IMR-90 (cell line): ENCODE measurements at regions not wholly inside any gene's neighbourhood (a gene's known extent, or its start where the extent isn't known, plus 50 kb on each side); places are given as distances from the start of the nearest gene placed in this dataset.
A peak's percentile ranks its signal among the peaks of the same experiment; 100 is the strongest.

Source experiments
- ATAC-seq: fragments of 200-7000 bp; cut with Tn5 transposase; 2 replicates; pipeline ENCODE4 v1.9.1; 2020; ENCODE audit warnings: low read depth, mild to moderate bottlenecking, moderate library complexity
- BruUV-seq: library from RNA; stranded (reverse); fragments of 400-500 nt; replicated peaks from 2 replicates; lab custom pipeline; 2021; lab: Mats Ljungman, UMichigan
- CTCF ChIA-PET: fragments of 300-600 bp; formaldehyde crosslinking; extraction: SDS; loops from one replicate; lab custom pipeline; 2021; ENCODE audit warnings: antibody characterized with exemption; lab: Yijun Ruan, JAX
- POLR2A ChIA-PET: fragments of 300-600 bp; sonication (Branson Sonifier 250); formaldehyde crosslinking; loops from one replicate; lab custom pipeline; 2022; ENCODE audit warnings: antibody characterized with exemption; ENCODE audit not compliant: unreplicated experiment; lab: Charles Lee
- DNase-seq: peaks from one replicate; pipeline ENCODE4 v3.0.0; 2013
- H2AFZ ChIP-seq: replicated peaks from 2 replicates; pipeline ENCODE3; 2013; ENCODE audit warnings: low read length, mild to moderate bottlenecking; ENCODE audit not compliant: poor library complexity
- H2AK5ac ChIP-seq: 2 replicates; pipeline ENCODE4 v1.6.1; 2013; ENCODE audit warnings: low read depth, low read length, inconsistent platforms
- H2AK9ac ChIP-seq: replicated peaks from 2 replicates; pipeline ENCODE3; 2013; ENCODE audit warnings: mild to moderate bottlenecking, low read depth, low read length, moderate library complexity; ENCODE audit not compliant: poor library complexity
- H2BK120ac ChIP-seq: 2 replicates; pipeline ENCODE4 v1.6.1; 2013; ENCODE audit warnings: low read depth, low read length, inconsistent platforms
- H2BK15ac ChIP-seq: 3 replicates; pipeline ENCODE4 v1.6.1; 2013; ENCODE audit warnings: low read depth, low read length, inconsistent platforms
- H2BK20ac ChIP-seq: 2 replicates; pipeline ENCODE4 v1.6.1; 2013; ENCODE audit warnings: low read depth, mild to moderate bottlenecking, inconsistent platforms, low read length, moderate library complexity
- H2BK5ac ChIP-seq: 2 replicates; pipeline ENCODE4 v1.6.1; 2013; ENCODE audit warnings: mild to moderate bottlenecking, low read depth, low read length, inconsistent platforms; ENCODE audit not compliant: poor library complexity, severe bottlenecking
- H3K14ac ChIP-seq: replicated peaks from 2 replicates; pipeline ENCODE4 v1.6.1; 2013; ENCODE audit warnings: low read depth, low read length, inconsistent platforms
- H3K18ac ChIP-seq: 2 replicates; pipeline ENCODE4 v1.6.1; 2013; ENCODE audit warnings: low read depth, low read length, control low read depth
- H3K23ac ChIP-seq: 2 replicates; pipeline ENCODE4 v1.6.1; 2013; ENCODE audit warnings: low read depth, low read length, inconsistent platforms
- H3K27ac ChIP-seq: 2 replicates; pipeline ENCODE4 v1.5.1; 2013; ENCODE audit warnings: mild to moderate bottlenecking, control low read depth, low read length; ENCODE audit not compliant: insufficient read depth
- H3K27me3 ChIP-seq: 2 replicates; pipeline ENCODE4 v1.6.1; 2013; ENCODE audit warnings: low read length; ENCODE audit not compliant: control insufficient read depth, insufficient read depth
- H3K36me3 ChIP-seq: 2 replicates; pipeline ENCODE4 v1.6.1; 2013; ENCODE audit warnings: low read length, mixed read lengths; ENCODE audit not compliant: control insufficient read depth, insufficient read depth
- H3K4ac ChIP-seq: 2 replicates; pipeline ENCODE4 v1.6.1; 2013; ENCODE audit warnings: low read depth, low read length, inconsistent platforms
- H3K4me1 ChIP-seq: 2 replicates; pipeline ENCODE4 v1.6.1; 2013; ENCODE audit warnings: low read length, mixed read lengths; ENCODE audit not compliant: control insufficient read depth, insufficient read depth
- H3K4me2 ChIP-seq: 2 replicates; pipeline ENCODE4 v1.6.1; 2013; ENCODE audit warnings: low read depth, mild to moderate bottlenecking, control low read depth, low read length, moderate library complexity
- H3K4me3 ChIP-seq: 2 replicates; pipeline ENCODE4 v1.5.1; 2013; ENCODE audit warnings: low read depth, mild to moderate bottlenecking, control low read depth, low read length, moderate library complexity; ENCODE audit not compliant: insufficient read depth
- H3K56ac ChIP-seq: 2 replicates; pipeline ENCODE4 v1.6.1; 2013; ENCODE audit warnings: low read length, inconsistent platforms; ENCODE audit not compliant: insufficient read depth; ENCODE audit errors: extremely low read depth
- H3K79me1 ChIP-seq, 2 experiments: 2 replicates each; pipeline ENCODE4 v1.6.1; 2013; ENCODE audit warnings: low read length in 2 of 2, inconsistent platforms in 1 of 2, low read depth in 1 of 2
- H3K9ac ChIP-seq: 2 replicates; pipeline ENCODE4 v1.6.1; 2013; ENCODE audit warnings: low read depth, low read length, control low read depth
- H3K9me1 ChIP-seq: 2 replicates; pipeline ENCODE4 v1.6.1; 2013; ENCODE audit warnings: low read length, inconsistent platforms; ENCODE audit not compliant: insufficient read depth
- H3K9me3 ChIP-seq: 2 replicates; pipeline ENCODE4 v1.6.1; 2013; ENCODE audit warnings: low read length; ENCODE audit not compliant: control insufficient read depth, insufficient read depth
- H4K20me1 ChIP-seq: 2 replicates; pipeline ENCODE4 v1.6.1; 2013; ENCODE audit warnings: low read length, inconsistent platforms; ENCODE audit not compliant: insufficient read depth
- H4K5ac ChIP-seq: 2 replicates; pipeline ENCODE4 v1.6.1; 2013; ENCODE audit warnings: mild to moderate bottlenecking, low read depth, low read length, control low read depth
- H4K8ac ChIP-seq, 2 experiments: 2 replicates each; pipeline ENCODE4 v1.6.1; 2013; ENCODE audit warnings: low read depth in 2 of 2, low read length in 2 of 2, control low read depth in 1 of 2, inconsistent platforms in 1 of 2
- H4K91ac ChIP-seq: 2 replicates; pipeline ENCODE4 v1.6.1; 2013; ENCODE audit warnings: low read depth, low read length, inconsistent platforms; ENCODE audit not compliant: insufficient read depth
- MAFK ChIP-seq: IDR thresholded peaks from 2 replicates; pipeline ENCODE4 v1.6.1; 2012; ENCODE audit warnings: low read depth, low read length, improper control_type of control experiment
- RCOR1 ChIP-seq: IDR thresholded peaks from 2 replicates; pipeline ENCODE4 v1.6.1; 2012; ENCODE audit warnings: mild to moderate bottlenecking, low read length, improper control_type of control experiment; ENCODE audit not compliant: insufficient replicate concordance
- WGBS, 2 experiments: methylation state at CpG; one replicate each; pipeline versions ENCODE4 v1.1.5 to v1.1.7; 2013; ENCODE audit warnings: missing lambda C conversion rate in 2 of 2; ENCODE audit not compliant: insufficient read length in 1 of 2; ENCODE audit errors: extremely low coverage in 2 of 2; 5-methylcytosine and 5-hydroxymethylcytosine counted together
- dilution Hi-C: fragments of 300-500 bp; cut with HindIII; formaldehyde crosslinking; loops from one replicate; pipeline ENCODE4 v1.14.3; 2018; ENCODE audit warnings: low sequenced_read_pairs; ENCODE audit not compliant: unreplicated experiment
- in situ Hi-C: fragments of 300-500 bp; cut with MboI; formaldehyde crosslinking; loops from 3 replicates; pipeline ENCODE4 v1.14.3; 2019; ENCODE audit warnings: low sequenced_read_pairs, inconsistent platforms, mixed read lengths
- intact Hi-C: fragments of 100-400 bp; cut with micrococcal nuclease; formaldehyde crosslinking; loops from 2 replicates; pipeline ENCODE4 v1.10.0; 2022
- TF ChIP-seq, protein P1 (sequence below): conservative IDR thresholded peaks from 2 replicates; pipeline ENCODE4 v1.5.1; 2012; ENCODE audit warnings: mild to moderate bottlenecking, low read depth, low read length, improper control_type of control experiment
- TF ChIP-seq, protein P2 (sequence below): fragments of 150-350 bp; IDR thresholded peaks from 2 replicates; pipeline ENCODE4 v1.6.1; 2016; ENCODE audit warnings: low read depth, mild to moderate bottlenecking, low read length, moderate library complexity, borderline replicate concordance

DNA sequence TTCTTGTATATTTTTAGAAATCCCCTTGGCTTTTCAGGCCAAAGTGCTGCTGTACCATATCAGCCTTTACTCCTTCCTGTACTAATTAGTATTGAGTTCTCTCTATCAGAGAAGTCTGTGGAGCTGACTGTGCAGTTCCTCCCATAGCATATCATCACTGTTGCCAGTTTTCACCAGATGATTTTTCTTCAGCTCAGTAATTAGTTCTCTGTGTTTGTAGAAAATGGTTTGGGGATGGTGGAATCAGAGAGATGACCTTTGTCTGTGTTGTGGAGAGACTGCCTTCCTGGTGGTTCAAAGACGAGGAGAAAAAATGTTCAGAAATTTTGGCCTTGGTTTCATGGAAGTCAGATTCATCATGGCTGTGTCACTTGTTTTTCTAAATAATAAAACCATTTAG lies 227.5 kb upstream of the ACTBL2 start:
- Histone ChIP-seq H3K4ac (peak overlapping the region; percentile 45), H3K27ac (peak overlapping the region; percentile 62; the same call in 1 of the 2 replicates), H2BK20ac (peak overlapping the region; percentile 9; the same call in 1 of the 2 replicates), H2AK9ac (no peak overlapping the region), H3K18ac (peak overlapping the region; percentile 75), H4K5ac (peak overlapping the region; percentile 88), H3K27me3 (no peaks in the 10 kb centered on the region), H4K20me1 (no peaks in the 10 kb centered on the region), H2BK120ac (peak overlapping the region; percentile 13; the same call in 1 of the 2 replicates), H4K8ac (peak overlapping the region in 1 of 2 experiments; percentile 41; a peak in 2 of 4 replicates), H3K56ac (no peak overlapping the region), H3K79me1 (no peaks in the 10 kb centered on the region), H3K4me3 (no peak overlapping the region), H2AFZ (no peak overlapping the region), H4K91ac (no peak overlapping the region; the same call in 1 of the 2 replicates), H3K9me1 (no peaks in the 10 kb centered on the region; the same call in 1 of the 2 replicates), H3K9me3 (peaks cover 9% of the 10 kb centered on the region), H2BK5ac (no peak overlapping the region), H2AK5ac (no peak overlapping the region), H3K9ac (no peak overlapping the region), H3K4me2 (no peak overlapping the region; the same call in 1 of the 2 replicates), H2BK15ac (no peak overlapping the region), H3K4me1 (peaks cover 5% of the 10 kb centered on the region), H3K14ac (peak overlapping the region; percentile 46; the same call in 1 of the 2 replicates), H3K23ac (no peak overlapping the region; the same call in 1 of the 2 replicates), H3K36me3 (no peaks in the 10 kb centered on the region)
- dilution Hi-C loops: no loop called here
- peak; percentile 67 for ATAC-seq
- intact Hi-C loops: loop anchor here (10.0 kb wide), 1 partner anchor 755 kb away; the partner anchor contains the start of gene PLK2
- in situ Hi-C loops: no loop called here
- DNase-seq: peak; percentile 47
- ChIA-PET CTCF (no interaction called here), POLR2A (no interaction called here)
- WGBS, 2 experiments: no CpG with 5 or more reads among the region's 1 CpG
- no TSS peak for BruUV-seq
- TF ChIP-seq, protein P1, sequence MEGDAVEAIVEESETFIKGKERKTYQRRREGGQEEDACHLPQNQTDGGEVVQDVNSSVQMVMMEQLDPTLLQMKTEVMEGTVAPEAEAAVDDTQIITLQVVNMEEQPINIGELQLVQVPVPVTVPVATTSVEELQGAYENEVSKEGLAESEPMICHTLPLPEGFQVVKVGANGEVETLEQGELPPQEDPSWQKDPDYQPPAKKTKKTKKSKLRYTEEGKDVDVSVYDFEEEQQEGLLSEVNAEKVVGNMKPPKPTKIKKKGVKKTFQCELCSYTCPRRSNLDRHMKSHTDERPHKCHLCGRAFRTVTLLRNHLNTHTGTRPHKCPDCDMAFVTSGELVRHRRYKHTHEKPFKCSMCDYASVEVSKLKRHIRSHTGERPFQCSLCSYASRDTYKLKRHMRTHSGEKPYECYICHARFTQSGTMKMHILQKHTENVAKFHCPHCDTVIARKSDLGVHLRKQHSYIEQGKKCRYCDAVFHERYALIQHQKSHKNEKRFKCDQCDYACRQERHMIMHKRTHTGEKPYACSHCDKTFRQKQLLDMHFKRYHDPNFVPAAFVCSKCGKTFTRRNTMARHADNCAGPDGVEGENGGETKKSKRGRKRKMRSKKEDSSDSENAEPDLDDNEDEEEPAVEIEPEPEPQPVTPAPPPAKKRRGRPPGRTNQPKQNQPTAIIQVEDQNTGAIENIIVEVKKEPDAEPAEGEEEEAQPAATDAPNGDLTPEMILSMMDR: no peak
- TF ChIP-seq RCOR1 (no peak), MAFK (0 out of 2 replicates have a peak, but pooled peaks have one; percentile 8)
- TF ChIP-seq, protein P2, sequence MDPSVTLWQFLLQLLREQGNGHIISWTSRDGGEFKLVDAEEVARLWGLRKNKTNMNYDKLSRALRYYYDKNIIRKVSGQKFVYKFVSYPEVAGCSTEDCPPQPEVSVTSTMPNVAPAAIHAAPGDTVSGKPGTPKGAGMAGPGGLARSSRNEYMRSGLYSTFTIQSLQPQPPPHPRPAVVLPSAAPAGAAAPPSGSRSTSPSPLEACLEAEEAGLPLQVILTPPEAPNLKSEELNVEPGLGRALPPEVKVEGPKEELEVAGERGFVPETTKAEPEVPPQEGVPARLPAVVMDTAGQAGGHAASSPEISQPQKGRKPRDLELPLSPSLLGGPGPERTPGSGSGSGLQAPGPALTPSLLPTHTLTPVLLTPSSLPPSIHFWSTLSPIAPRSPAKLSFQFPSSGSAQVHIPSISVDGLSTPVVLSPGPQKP: no peak
